ENCODE measurements at regions not wholly inside any gene's neighbourhood (a gene's known extent, or its start where the extent isn't known, plus 50 kb on each side); places are given as distances from the start of the nearest gene placed in this dataset.

DNA sequence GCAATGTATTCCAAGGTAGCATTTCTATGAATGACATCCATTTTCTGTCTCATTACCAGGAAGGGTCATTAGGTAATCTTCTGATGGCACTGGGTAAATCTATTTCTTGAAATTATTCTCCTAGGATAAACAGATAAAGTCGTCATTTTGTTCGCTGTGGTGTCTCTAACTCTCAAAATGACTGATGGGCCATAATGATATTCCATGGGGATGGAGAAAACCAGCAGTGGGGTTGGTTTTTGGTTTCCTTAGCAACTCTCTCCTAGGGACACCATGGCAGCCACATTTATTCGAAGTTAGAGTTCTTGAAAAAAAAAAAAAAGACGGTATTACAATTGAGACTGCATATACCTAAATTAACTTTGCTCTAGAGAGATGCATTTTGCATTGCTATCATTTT is 231.3 kb upstream of the SLCO3A1 start:
- H3K4me1 ChIP-seq (ENCODE audit: low read length), result no peaks in the 10 kb centered on the region
- H3K9ac ChIP-seq (ENCODE audit: low read length), result no peak overlapping the region
- H3K36me3 ChIP-seq (replicated peaks; ENCODE audit: low read depth, low read length), result no peaks in the 10 kb centered on the region
- no peak overlapping the region for H3K4me2 ChIP-seq (ENCODE audit: low read length)
- no peaks in the 10 kb centered on the region for H3K79me2 ChIP-seq (ENCODE audit: low read length)
- no peak overlapping the region for H3K4me3 ChIP-seq (ENCODE audit: low read length)
- H3K27ac ChIP-seq (ENCODE audit: low read length), result no peak overlapping the region
- no peak overlapping the region for H2AFZ ChIP-seq (ENCODE audit: low read depth, low read length)
- no peaks in the 10 kb centered on the region for H3K9me3 ChIP-seq (ENCODE audit: insufficient read depth, low read length)
- peaks cover 9% of the 10 kb centered on the region for H3K27me3 ChIP-seq (ENCODE audit: low read depth, low read length)
- no peaks in the 10 kb centered on the region for H4K20me1 ChIP-seq (ENCODE audit: insufficient read depth, low read length)
- TF ChIP-seq, protein P1, sequence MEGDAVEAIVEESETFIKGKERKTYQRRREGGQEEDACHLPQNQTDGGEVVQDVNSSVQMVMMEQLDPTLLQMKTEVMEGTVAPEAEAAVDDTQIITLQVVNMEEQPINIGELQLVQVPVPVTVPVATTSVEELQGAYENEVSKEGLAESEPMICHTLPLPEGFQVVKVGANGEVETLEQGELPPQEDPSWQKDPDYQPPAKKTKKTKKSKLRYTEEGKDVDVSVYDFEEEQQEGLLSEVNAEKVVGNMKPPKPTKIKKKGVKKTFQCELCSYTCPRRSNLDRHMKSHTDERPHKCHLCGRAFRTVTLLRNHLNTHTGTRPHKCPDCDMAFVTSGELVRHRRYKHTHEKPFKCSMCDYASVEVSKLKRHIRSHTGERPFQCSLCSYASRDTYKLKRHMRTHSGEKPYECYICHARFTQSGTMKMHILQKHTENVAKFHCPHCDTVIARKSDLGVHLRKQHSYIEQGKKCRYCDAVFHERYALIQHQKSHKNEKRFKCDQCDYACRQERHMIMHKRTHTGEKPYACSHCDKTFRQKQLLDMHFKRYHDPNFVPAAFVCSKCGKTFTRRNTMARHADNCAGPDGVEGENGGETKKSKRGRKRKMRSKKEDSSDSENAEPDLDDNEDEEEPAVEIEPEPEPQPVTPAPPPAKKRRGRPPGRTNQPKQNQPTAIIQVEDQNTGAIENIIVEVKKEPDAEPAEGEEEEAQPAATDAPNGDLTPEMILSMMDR (IDR thresholded peaks at IDR 0.05; ENCODE audit: low read depth, low read length), result no peak
- no peak for TF ChIP-seq EZH2phosphoT487 (IDR thresholded peaks at IDR 0.05; ENCODE audit: low read depth)

DNA sequence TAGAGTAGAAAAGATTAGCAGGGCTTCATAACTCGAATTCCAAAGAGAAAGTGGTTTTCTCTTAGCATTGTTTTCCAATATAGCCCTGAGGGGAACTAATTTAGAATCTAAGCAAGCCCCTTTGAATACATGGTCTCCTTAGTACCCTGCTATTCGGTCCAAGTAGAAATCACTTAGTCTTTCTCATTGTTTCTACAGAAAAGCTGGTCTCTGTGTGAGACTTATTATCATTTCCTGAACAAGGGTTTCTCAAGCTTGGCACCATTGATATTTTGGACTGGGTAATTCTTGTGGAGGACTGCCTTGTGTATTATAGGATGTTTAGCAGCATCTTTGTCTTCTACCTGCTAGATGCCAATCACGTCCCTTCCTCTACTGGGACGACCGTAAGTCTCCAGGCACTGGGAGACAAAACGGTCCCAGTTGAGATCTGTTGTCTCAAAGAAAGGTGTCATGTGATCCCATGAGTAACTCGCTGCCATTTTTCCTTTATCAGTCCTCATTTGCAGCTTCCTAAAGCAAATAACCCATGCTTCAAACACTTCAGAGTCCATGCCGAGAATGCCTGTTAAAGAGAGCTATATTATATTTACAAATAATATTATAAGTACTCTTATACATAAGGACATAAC is 230.7 kb upstream of the SLCO3A1 start:
- Histone ChIP-seq H4K20me1 (ENCODE audit: insufficient read depth, low read length) (no peaks in the 10 kb centered on the region), H3K4me3 (ENCODE audit: low read length) (no peak overlapping the region), H3K4me2 (ENCODE audit: low read length) (no peak overlapping the region), H2AFZ (ENCODE audit: low read depth, low read length) (no peak overlapping the region), H3K27me3 (ENCODE audit: low read depth, low read length) (peaks cover 9% of the 10 kb centered on the region), H3K4me1 (ENCODE audit: low read length) (no peaks in the 10 kb centered on the region), H3K36me3 (replicated peaks; ENCODE audit: low read depth, low read length) (no peaks in the 10 kb centered on the region), H3K9ac (ENCODE audit: low read length) (no peak overlapping the region), H3K9me3 (ENCODE audit: insufficient read depth, low read length) (no peaks in the 10 kb centered on the region), H3K79me2 (ENCODE audit: low read length) (no peaks in the 10 kb centered on the region), H3K27ac (ENCODE audit: low read length) (no peak overlapping the region)
- TF ChIP-seq, protein P1 (IDR thresholded peaks at IDR 0.05; ENCODE audit: low read depth, low read length), result no peak
- TF ChIP-seq EZH2phosphoT487 (IDR thresholded peaks at IDR 0.05; ENCODE audit: low read depth), result no peak

DNA sequence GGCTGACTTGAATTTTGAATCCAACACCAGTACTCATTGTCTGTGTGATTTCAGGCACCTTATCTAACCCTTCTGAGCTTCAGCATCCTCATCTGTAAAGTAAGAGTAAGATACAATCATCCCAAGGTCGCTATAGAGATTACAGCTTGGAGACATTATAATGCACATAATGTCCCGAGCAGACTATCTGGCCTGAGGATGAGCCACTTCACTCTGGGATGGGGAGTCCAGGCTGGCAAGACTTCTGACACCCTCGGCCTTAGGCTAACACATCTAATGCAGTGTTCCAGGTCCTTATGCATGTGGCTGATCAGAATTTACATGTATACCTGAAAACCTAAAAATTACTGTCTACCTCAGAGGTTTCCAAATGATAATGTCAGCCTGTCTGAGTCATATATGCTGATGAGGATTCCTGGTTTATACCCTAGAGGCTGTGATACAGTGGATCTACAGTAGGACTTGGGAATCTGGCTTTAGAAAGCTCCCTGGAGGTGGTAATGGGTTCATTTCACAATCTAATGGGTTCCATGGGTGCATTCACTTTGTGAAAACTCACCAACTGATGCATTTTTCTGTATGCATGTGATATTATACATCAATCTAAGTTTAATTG is 229.0 kb upstream of the SLCO3A1 start:
- no peak overlapping the region for H3K4me3 ChIP-seq (ENCODE audit: low read length)
- no peak overlapping the region for H3K27ac ChIP-seq (ENCODE audit: low read length)
- no peaks in the 10 kb centered on the region for H3K36me3 ChIP-seq (replicated peaks; ENCODE audit: low read depth, low read length)
- no peaks in the 10 kb centered on the region for H4K20me1 ChIP-seq (ENCODE audit: insufficient read depth, low read length)
- TF ChIP-seq, protein P1 (IDR thresholded peaks at IDR 0.05; ENCODE audit: low read depth, low read length), result no peak
- TF ChIP-seq EZH2phosphoT487 (IDR thresholded peaks at IDR 0.05; ENCODE audit: low read depth), result no peak
- no peaks in the 10 kb centered on the region for H3K79me2 ChIP-seq (ENCODE audit: low read length)
- H3K9me3 ChIP-seq (ENCODE audit: insufficient read depth, low read length), result peaks cover 4% of the 10 kb centered on the region; the same call in 1 of the 2 replicates
- no peak overlapping the region for H3K4me2 ChIP-seq (ENCODE audit: low read length)
- H3K9ac ChIP-seq (ENCODE audit: low read length), result no peak overlapping the region
- peaks cover 9% of the 10 kb centered on the region for H3K27me3 ChIP-seq (ENCODE audit: low read depth, low read length)
- H2AFZ ChIP-seq (ENCODE audit: low read depth, low read length), result no peak overlapping the region
- no peaks in the 10 kb centered on the region for H3K4me1 ChIP-seq (ENCODE audit: low read length)

DNA sequence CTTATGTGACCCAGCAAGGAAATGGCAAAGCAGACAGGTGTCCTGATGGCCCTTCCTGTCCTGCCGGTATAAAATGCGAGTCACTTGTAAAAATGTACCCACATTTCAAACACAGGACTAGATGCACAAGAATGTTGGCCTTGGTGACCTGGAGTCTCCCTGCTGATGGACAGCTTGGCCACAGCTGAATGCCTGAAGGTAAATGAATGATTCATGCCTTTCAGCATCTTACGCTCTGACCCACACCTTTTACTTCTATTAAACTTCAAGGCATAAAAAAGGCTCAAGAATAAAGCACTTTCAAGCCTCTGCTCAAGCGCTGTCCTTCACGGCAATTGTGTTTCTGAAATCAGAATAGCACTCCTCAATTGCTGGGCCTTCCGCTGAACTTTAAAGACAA is 228.0 kb upstream of the SLCO3A1 start:
- no peaks in the 10 kb centered on the region for H3K4me1 ChIP-seq (ENCODE audit: low read length)
- TF ChIP-seq, protein P1 (IDR thresholded peaks at IDR 0.05; ENCODE audit: low read depth, low read length), result no peak
- TF ChIP-seq EZH2phosphoT487 (IDR thresholded peaks at IDR 0.05; ENCODE audit: low read depth), result no peak
- H3K79me2 ChIP-seq (ENCODE audit: low read length), result no peaks in the 10 kb centered on the region
- no peak overlapping the region for H3K27ac ChIP-seq (ENCODE audit: low read length)
- H3K4me3 ChIP-seq (ENCODE audit: low read length), result no peak overlapping the region
- no peak overlapping the region for H2AFZ ChIP-seq (ENCODE audit: low read depth, low read length)
- peaks cover 9% of the 10 kb centered on the region for H3K27me3 ChIP-seq (ENCODE audit: low read depth, low read length)
- H3K9me3 ChIP-seq (ENCODE audit: insufficient read depth, low read length), result peaks cover 4% of the 10 kb centered on the region; the same call in 1 of the 2 replicates
- H3K4me2 ChIP-seq (ENCODE audit: low read length), result no peak overlapping the region
- H4K20me1 ChIP-seq (ENCODE audit: insufficient read depth, low read length), result no peaks in the 10 kb centered on the region
- no peaks in the 10 kb centered on the region for H3K36me3 ChIP-seq (replicated peaks; ENCODE audit: low read depth, low read length)
- no peak overlapping the region for H3K9ac ChIP-seq (ENCODE audit: low read length)

All from OCI-LY3 (cell line).